VCaP (cell line): ENCODE measurements at regions not wholly inside any gene's neighbourhood (a gene's known extent, or its start where the extent isn't known, plus 50 kb on each side); places are given as distances from the start of the nearest gene placed in this dataset.
"Not testable (repeated sequence)": the region's sequence is repeated elsewhere in the genome, so short reads cannot be mapped to it uniquely, and the experiment has no call there.

ENCODE experiments used
- H3K27ac ChIP-seq: fragments of 450-650 bp; 2 replicates; pipeline ENCODE4 v1.5.1; 2017
- TF ChIP-seq, protein P1 (sequence below): fragments of 450-650 bp; conservative IDR thresholded peaks from 2 replicates; pipeline ENCODE4 v1.5.1; 2017; ENCODE audit warnings: mild to moderate bottlenecking, moderate library complexity

DNA sequence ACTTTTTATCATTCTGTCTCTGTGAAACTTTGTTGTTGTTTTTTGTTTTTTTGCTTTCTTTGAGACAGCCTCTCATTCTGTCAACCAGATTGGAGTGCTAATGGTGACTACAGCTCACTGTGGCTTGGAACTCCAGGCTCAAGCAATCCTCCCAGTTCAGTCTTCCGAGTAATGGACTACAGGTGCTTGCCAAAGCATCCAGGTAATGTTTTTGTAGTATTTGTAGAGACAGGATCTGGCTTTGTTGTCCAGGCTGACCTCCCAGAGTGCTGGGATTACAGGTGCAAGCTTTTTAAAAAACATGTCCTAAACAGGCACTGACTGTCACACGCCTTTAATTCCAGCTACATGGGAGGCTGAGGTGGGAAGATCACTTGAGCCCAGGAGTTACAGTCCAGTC is 235.1 kb downstream of the MEF2C start:
- TF ChIP-seq, protein P1, sequence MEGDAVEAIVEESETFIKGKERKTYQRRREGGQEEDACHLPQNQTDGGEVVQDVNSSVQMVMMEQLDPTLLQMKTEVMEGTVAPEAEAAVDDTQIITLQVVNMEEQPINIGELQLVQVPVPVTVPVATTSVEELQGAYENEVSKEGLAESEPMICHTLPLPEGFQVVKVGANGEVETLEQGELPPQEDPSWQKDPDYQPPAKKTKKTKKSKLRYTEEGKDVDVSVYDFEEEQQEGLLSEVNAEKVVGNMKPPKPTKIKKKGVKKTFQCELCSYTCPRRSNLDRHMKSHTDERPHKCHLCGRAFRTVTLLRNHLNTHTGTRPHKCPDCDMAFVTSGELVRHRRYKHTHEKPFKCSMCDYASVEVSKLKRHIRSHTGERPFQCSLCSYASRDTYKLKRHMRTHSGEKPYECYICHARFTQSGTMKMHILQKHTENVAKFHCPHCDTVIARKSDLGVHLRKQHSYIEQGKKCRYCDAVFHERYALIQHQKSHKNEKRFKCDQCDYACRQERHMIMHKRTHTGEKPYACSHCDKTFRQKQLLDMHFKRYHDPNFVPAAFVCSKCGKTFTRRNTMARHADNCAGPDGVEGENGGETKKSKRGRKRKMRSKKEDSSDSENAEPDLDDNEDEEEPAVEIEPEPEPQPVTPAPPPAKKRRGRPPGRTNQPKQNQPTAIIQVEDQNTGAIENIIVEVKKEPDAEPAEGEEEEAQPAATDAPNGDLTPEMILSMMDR, result no peak
- H3K27ac ChIP-seq, result no peak overlapping the region

DNA sequence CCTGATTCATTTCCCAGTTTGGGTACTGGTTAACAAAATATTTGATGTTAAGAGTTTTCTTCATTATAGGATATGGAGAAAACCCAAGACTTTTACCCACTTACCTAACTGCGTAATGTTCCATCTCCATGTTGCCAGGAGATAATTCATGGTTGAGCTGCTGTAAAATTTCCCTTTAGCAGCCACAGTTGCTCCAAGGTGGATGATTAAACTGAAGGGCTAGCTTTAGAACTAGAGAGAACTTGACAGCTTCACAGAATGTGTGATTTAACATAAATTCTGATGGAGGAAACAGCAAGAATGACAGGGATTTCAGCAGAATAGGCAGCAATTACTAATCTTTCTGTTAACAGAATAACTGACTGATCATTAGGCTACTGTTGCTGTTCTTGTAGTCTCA is 236.1 kb downstream of the MEF2C start:
- no peak overlapping the region for H3K27ac ChIP-seq
- TF ChIP-seq, protein P1, result no peak

DNA sequence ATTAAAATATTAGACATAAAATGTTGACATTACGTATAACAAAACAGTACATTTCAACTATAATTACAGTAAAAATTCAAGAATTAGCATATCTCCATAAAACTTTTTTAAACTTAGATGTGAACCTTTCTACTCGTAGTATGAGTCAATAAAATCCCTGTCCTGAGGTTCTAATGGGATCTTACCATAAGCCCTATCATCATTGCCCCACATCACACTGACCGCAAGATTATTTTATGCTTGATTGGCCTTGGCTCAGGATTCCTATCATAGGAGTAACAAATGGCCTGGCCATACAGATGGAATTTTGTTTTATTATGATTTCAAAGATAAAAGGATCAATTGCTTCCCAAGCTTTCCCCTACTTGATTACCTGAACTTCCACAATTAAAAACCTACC is 238.3 kb downstream of the MEF2C start:
- no peak overlapping the region for H3K27ac ChIP-seq
- TF ChIP-seq, protein P1, result no peak

DNA sequence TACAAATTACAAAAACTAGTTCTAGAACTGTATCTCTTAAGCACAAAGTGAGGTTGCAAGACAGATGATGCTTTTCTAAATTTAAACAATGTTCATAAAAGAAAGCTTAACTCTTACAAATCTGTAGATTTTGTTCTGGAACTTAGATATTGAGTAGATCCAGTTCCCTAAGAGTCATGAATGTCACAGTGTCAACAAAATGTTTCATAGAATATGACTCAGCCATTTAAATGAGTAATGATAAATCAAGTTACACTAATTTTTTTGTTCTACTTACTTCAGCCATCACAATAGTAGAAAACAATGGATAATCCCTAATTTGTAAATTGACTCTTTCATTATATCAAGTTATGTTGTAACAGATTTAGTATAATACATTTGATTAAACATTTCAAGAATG is 239.7 kb downstream of the MEF2C start:
- TF ChIP-seq, protein P1, result no peak
- no peak overlapping the region for H3K27ac ChIP-seq

DNA sequence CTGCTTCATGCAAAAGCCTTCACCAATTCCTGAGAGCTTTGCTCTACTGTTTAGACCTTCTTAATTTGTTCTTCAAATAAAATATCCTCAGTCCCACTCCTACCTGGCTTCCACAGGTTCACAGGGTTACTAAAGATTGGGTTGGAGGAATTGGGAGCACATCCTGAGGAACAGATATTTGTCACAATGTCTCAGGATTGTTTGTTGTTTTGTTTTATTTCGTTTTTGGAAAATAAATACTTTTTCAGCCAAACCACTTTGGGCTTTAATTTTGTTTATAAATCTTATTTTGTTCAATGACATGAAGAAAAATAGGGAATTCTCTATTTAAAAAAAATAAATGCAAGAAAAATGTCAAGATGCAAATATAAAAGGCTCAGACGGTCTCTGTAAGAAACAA is 249.0 kb downstream of the MEF2C start:
- H3K27ac ChIP-seq, result no peak overlapping the region
- TF ChIP-seq, protein P1, result no peak

DNA sequence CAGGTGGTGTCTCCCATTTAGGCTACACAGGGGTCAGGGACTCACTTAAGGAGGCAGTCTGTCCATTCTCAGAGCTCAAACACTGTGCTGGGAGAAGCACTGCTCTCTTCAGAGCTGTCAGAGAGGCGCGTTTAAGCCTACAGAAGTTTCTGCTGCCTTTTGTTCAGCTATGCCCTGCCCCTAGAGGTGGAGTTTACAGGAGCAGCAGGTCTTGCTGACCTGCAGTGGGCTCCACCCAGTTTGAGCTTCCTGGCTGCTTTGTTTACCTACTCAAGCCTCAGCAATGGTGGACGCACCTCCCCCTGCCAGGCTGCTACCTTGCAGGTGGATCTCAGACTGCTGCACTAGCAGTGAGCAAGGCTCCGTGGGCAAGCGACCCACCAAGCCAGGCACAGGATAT is 260.1 kb downstream of the MEF2C start:
- not testable (repeated sequence) for H3K27ac ChIP-seq

DNA sequence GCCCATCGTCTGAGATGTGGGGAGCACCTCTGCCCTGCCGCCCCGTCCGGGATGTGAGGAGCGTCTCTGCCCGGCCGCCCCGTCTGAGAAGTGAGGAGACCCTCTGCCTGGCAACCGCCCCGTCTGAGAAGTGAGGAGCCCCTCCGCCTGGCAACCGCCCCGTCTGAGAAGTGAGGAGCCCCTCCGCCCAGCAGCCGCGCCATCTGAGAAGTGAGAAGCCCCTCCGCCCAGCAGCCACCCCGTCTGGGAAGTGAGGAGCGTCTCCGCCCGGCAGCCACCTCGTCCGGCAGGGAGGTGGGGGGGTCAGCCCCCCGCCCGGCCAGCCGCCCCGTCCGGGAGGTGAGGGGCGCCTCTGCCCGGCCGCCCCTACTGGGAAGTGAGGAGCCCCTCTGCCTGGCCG is 267.2 kb downstream of the MEF2C start:
- not testable (repeated sequence) for H3K27ac ChIP-seq

DNA sequence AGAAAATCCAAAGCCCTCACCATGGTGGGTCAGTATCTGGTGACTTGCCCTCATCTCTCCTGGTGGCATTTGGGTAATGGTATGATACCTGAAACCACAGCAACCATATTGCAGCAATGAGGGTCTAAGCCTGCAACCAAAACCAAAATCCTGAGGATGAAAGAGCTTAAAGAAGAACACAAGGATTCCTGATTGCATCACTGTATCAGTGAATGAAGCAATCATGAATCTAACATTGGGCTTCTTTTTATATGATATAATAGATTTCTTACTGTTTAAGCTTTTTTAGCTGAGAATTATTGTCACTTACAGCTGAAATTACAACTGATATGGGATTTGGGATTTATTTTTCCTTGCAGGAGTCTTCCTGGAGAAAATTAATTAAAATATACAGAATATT is 269.9 kb downstream of the MEF2C start:
- TF ChIP-seq, protein P1, result no peak
- H3K27ac ChIP-seq, result no peak overlapping the region

DNA sequence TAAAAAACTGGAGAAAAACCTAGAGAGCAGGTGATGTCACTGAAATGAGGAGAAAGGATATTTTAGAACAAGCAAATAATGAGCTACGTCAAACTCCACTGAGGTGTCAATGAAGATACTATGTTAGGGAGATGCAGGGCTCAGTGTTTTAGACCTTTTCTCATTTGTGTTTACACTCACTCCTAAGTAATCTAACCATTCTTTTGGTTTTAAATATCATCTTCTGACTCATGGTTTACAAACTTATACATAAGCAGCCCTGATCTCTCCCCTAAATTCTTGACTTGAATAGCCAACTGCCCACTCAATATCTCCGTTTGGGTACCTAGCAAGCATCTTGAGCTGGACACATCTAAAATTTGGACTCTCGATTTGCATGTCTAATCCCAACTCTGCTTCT is 272.4 kb downstream of the MEF2C start:
- H3K27ac ChIP-seq, result no peak overlapping the region
- TF ChIP-seq, protein P1, result no peak
